Stimulated activated naive CD4-positive, alpha-beta T cell (primary cell): ENCODE measurements at regions not wholly inside any gene's neighbourhood (a gene's known extent, or its start where the extent isn't known, plus 50 kb on each side); places are given as distances from the start of the nearest gene placed in this dataset.

Experiments
- DNase-seq, 6 experiments: peaks; one replicate each; lab custom pipeline; 2025; lab: John Stamatoyannopoulos, UW

DNA sequence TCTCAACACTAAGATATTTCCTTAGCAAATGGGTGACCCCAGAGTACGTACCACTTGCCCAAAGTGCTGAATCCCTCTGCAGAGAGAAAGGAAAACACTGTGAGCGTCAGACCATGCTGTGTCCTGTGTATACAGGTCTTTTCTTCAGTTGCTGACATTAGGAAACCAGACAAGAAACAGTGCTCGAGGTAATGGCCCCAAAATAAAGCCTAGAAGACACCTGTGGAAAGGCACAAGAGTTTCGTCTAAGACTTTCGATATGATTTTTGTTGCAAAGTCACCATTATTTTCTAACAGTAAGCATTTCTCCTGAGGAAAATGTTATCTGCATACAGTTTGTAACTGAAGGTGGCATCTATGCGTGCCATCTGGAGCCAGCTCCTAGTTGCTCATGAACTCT, 62.0 kb upstream of the SIMC1 start:
- no peak for DNase-seq

DNA sequence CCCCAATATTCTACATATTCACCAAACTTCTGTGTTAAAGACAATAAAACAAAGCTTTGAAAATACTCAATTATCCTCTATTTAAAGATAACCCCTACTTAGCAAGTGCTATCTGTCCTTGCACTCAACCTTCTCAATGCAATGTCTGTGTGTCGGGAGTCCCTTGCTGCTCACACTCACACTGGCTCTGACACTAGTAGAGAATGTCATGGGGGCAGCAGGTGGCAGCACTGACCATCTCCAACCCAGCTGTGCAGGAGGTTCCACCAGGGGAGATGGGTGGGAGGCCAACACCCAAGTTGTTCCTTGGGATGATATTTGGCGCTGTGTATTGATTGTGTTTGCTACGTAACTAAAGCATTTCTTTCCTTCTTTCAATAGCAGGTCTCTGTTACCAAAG, 59.4 kb upstream of the SIMC1 start:
- DNase-seq, result no peak

DNA sequence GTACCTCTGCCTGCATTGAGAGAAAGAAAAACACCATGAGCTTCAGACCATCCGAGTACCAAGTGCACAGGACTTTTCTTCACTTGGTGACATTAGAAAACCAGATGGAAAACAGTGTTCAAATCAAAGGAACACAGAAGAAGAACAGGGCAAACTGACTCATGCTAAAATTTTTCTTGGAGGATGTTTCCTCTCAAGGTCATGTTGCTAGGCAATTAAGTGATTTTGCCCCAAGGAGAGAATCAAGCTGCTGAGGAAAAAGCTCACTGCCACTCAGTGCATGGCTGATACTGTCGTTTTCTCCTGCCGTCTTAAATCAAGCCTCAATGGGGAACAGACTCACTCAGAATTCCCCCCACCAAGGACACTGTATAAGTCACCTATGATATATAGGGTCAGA, 57.9 kb upstream of the SIMC1 start:
- DNase-seq, result no peak

DNA sequence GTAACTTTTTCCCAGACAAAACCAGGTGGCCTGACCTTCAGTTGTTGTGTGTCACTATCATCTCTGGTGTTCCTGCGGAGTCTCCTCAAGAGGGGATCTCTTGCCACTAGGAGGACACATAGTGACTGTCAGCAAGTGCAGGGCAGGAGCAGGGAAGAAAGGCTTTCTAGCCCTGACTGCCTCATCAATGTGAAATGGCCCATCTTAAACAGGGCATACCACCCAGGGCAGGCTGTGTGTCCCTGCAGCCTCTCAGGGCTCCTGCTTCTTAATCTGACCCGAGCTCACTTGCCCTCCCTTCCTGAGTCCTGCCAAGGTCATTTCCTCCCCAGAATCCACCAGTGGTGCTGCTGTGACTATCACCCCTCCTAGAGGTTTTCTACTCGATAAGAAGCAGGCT, 57.4 kb upstream of the SIMC1 start:
- DNase-seq, result no peak

DNA sequence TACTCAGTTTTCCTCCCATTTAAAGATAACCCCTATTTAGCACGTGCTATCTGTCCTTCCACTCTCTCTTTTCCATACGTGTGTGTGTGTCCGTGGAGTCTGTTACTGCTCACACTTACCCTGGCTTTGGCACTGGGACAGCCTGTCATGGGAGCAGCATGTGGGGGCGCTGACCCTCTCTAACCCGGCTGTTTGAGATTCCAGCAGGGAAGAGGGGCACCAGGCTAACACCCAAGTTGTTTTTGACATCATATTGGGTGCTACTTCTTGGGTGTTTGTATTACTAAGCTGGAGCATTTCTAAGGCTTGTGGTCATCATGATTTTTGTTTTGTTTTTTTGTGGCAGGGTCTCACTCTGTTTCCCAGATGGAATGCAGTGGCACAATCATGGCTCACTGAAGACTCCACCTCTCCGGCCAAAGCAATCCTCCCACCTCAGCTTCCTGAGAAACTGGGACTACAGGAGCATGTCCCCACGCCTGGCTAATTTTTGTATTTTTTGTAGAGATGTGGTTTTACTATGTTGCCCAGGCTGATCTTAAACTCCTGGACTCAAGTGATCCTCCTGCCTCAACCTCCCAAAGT, 56.9 kb upstream of the SIMC1 start:
- DNase-seq, result no peak

DNA sequence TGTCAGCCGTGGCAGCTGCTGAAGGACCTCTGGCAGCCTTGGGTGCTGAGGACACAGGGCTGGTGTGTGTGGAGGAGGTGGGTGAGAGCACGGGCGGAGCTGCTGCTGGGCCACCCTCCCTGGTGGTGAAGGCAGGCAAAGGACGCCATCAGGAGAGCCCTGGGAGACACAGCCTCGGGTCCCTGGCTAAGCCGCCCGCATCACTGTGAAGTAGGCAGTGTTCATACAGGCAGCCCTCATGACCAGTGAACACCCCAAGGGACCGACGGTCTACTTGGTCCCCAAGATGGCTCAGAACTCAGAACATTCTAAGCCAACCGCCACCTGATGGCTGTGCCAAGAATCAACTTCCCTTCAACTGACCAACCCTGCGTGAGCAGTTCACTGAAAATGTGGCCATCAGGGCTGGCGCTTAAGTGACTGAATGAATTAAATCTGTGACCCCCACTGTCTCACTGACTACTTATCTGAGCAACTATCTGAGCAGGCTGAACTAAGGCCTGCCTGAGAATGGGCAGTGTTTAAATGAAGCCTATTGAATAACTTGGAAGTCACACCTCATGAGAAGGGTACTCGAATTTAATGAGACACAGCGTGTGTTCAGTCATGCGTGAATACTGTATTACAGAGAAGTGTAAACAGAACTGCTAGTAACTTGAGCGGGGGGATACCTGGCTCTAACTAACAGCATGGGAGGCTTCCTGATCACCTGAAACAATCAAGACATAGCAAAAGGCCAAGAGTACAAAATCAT, 54.7 kb upstream of the SIMC1 start:
- DNase-seq, result no peak

DNA sequence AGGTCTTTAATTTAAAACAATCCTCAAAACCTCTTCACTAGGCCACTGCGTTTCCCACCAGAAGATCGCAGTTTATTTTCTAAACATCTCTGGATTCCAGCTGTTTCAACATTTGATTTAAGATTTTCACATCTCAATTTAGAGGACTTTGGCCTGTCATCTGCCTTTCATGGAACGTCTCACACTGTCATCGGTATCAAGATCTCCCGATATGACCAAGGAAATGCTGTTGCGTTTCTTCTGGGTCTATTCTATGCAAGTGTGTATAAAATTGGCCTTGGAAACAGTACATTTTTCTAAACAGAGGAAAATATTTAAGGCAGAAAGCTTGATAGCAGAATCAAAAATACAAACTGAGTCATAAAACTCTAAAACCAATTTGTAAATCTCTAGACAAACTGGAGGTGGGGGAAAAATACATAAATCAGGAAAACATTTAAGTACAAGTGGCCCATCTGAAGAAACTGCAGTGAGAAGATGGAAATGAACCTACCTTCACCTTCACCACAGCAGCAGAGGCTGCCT, 53.6 kb upstream of the SIMC1 start:
- no peak for DNase-seq

DNA sequence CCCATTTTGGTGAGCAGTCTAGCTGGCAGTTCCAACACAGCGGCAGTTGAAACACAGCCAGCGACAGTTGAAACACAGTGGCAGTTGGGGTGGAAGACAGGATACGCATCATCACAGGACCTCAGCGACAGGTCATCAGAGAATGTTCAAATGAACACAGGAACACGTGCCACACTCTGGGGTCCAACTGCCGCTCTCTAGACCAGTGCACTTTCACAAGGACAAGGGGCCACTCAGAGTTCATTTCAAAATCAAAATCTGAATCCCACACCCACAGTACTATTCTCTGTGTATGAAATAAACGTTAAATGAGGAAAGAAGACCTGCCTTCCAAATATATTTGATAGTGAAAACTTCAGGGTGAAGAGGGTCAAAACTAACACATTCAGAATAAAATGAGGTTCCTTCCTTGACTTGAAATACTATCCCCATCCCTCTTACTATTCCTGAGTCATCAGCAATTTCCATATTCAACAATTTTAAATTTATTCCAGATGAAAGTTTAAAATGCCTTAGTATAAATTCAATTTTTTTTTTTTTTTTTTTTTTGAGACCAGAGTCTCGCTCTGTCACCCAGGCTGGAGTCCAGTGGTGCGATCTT, 53.0 kb upstream of the SIMC1 start:
- no peak for DNase-seq

DNA sequence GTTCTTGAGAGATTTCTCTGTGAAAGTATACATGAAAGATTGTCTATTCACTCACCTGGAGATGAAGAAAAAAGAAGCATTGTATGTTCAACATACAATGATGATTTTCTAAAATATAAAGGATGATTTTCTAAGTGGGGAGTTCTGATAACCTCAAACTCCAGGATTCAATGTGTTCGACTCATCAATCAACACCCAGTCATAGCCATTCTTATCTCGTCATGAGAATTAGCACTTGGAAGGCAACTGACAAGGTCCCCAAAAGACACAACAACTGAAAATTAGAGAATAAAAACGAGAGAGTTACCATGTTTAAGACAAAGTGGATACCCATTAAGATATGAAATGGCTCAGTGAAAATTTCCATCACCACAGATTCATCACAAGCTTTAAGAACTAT, 52.1 kb upstream of the SIMC1 start:
- no peak for DNase-seq

DNA sequence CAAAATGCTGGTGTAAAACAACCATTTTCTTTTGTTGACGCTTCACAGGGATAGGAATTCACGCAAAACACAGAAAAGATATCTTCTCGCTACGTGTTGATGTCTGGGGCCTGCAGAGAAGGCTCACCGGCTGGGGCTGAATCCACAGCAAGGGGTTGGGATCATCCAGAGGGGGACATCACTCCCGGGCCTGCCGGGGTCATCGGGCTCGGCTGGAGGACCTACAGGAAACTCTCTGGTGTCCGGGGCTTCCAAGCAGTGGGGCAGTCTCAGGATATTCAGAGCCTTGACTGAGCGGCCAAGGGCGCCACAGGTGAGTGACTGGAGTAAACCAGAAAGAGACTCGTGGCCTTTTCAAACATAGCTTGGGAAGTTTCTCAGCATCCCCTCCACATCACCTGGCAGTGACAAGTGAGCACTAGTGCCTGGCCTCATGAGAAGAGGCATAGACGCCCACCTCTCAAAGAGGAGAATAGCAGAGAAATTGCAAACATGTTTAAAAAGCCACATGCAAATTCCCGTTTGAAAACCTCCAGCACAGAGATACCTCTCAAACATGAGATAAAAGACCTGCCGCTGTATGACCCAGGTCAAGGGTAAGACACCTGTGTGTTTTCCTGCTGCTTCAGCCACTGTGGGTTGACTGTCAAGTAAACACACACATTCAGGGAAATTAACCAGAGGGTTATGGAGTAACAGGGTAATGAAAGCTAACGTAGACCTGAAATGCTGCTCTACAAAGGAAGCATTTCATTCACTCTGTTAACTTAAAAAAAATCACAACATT, 50.8 kb upstream of the SIMC1 start:
- DNase-seq, result no peak

DNA sequence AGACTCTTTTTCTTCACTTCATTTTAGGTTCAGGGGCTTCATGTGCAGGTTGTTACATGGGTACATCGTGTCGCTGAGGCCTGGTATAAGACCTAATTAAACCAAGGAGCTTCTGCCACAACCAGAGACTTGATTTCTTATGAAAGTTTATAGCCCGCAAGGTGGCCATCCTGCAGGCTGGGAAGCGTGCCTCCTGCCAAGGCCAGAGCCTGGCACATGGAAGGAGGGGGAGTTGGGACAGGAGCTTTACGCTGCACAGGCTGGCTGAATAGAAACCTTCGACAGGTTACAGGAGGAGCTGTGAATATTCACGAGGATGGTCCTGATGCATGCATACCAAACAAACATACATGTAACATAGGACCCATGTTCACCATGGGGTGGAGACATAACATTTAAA, 50.1 kb upstream of the SIMC1 start:
- no peak for DNase-seq
